ENCODE measurements at regions not wholly inside any gene's neighbourhood (a gene's known extent, or its start where the extent isn't known, plus 50 kb on each side); places are given as distances from the start of the nearest gene placed in this dataset.

DNA sequence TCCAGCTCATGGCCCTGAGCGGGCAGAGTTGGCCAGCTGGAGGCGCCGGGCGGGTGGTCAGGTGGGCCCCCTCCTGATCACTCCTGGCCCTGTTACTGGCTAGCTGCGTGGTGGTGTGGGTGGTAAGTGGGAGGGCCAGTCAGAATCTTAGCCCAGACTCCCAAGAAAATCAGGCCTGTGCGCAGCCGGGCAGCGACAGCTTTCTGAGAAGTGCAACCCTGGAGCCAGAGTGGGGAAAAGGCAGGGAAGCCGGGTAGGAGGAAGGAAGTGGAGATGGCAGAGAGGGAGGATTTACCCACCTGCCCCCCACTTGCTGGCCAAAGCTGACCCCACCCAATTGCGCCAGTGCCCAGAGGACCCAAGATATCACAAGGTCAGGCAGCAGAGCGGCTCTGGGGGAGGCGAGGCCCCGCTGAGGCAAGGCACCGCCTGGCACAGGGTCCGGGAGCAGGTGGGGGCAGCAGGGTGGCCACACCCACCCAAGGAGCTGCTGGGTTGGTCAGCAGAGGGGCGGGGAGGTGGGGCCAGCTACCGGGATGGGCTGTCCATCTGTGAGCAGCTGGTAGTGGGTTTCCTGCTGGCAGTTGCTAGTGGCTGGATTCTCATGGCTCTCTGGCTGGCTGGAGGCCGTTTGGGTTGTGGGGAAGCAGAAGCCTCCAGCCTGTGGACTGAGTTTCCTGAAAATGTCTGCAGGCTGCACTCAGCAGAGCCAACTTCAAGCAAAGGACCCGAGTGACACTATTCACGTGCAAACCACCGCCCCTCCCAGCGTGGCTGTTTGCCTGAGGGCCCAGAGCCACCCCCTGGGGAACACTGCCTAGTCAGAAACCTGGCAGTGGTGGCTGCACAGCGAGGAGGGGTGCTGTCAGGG, 196.4 kb downstream of the IGLL1 start:
- TF ChIP-seq POLR2A (IDR thresholded peaks at IDR 0.05; ENCODE audit: low read length), result no peak
- no peak for TF ChIP-seq GATA1 (IDR thresholded peaks at IDR 0.05; ENCODE audit: low read depth, low read length)
